AG04449 (cell line): ENCODE measurements at regions not wholly inside any gene's neighbourhood (a gene's known extent, or its start where the extent isn't known, plus 50 kb on each side); places are given as distances from the start of the nearest gene placed in this dataset.

Experiments
- CTCF ChIA-PET: fragments of 350-600 bp; formaldehyde crosslinking; extraction: SDS; loops from one replicate; lab custom pipeline; 2021; ENCODE audit warnings: antibody characterized with exemption; lab: Yijun Ruan, JAX
- POLR2A ChIA-PET: fragments of 400-600, 350-600 bp; formaldehyde crosslinking; extraction: SDS; loops from one replicate; lab custom pipeline; 2020; ENCODE audit warnings: antibody characterized with exemption, inconsistent platforms; lab: Yijun Ruan, JAX
- DNase-seq: peaks from one replicate; pipeline ENCODE4 v3.0.0-alpha.2; 2010; ENCODE audit warnings: low read depth, low spot score
- H3K4me3 ChIP-seq: 2 replicates; pipeline ENCODE4 v1.5.1; 2011; ENCODE audit warnings: low read depth, mild to moderate bottlenecking, control low read depth, low read length
- TF ChIP-seq, protein P1 (sequence below): IDR thresholded peaks from one replicate; pipeline ENCODE4 v1.5.1; 2011; ENCODE audit warnings: mild to moderate bottlenecking, moderate library complexity, low read length, control low read depth, inconsistent platforms; ENCODE audit not compliant: insufficient read depth; ENCODE audit errors: missing control alignments

DNA sequence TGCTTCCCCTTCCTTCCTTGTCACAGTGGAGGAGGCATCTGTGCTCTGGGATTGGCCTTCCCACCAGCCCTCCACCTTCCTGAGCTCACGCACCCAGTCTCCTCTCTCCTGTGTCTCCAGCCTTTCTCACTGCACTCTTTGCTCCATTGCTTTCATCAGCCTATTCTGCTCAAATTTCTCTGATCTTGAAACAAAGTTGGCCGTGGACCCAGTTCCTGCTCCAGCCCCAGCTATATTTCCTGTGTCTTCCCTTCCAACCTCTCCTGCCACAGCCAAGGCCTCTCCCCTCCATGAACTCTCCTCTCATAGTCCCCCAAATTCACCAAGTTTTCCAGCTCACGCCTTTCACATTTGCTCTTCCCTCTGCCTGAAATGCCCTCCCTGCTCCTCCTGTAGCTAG is 226.6 kb upstream of the AGAP1 start:
- no peak for DNase-seq
- CTCF ChIA-PET: no interaction called here
- TF ChIP-seq, protein P1, sequence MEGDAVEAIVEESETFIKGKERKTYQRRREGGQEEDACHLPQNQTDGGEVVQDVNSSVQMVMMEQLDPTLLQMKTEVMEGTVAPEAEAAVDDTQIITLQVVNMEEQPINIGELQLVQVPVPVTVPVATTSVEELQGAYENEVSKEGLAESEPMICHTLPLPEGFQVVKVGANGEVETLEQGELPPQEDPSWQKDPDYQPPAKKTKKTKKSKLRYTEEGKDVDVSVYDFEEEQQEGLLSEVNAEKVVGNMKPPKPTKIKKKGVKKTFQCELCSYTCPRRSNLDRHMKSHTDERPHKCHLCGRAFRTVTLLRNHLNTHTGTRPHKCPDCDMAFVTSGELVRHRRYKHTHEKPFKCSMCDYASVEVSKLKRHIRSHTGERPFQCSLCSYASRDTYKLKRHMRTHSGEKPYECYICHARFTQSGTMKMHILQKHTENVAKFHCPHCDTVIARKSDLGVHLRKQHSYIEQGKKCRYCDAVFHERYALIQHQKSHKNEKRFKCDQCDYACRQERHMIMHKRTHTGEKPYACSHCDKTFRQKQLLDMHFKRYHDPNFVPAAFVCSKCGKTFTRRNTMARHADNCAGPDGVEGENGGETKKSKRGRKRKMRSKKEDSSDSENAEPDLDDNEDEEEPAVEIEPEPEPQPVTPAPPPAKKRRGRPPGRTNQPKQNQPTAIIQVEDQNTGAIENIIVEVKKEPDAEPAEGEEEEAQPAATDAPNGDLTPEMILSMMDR: no peak
- H3K4me3 ChIP-seq: no peak overlapping the region
- POLR2A ChIA-PET: no interaction called here

DNA sequence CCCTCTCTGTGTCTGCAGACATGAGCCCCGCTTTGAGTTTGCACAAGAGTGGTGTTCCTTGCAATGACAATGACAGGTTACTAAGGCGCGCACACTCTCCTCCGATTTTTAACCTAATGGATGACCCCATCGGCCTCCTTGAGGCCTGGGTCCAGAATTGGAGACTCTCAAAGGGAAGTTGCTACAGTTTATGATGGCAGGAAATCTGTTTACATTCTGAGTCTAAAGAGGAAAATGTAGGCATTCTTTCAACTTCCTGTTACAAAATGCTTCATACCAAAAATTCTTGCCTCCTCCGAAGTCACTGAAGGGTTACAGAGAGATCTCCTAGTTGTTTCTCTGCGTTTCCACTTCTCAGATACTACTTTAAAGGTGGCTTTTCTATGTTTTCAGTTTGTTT is 225.3 kb upstream of the AGAP1 start:
- H3K4me3 ChIP-seq: no peak overlapping the region
- TF ChIP-seq, protein P1: no peak
- ChIA-PET POLR2A (no interaction called here), CTCF (no interaction called here)
- DNase-seq: peak; percentile 26

DNA sequence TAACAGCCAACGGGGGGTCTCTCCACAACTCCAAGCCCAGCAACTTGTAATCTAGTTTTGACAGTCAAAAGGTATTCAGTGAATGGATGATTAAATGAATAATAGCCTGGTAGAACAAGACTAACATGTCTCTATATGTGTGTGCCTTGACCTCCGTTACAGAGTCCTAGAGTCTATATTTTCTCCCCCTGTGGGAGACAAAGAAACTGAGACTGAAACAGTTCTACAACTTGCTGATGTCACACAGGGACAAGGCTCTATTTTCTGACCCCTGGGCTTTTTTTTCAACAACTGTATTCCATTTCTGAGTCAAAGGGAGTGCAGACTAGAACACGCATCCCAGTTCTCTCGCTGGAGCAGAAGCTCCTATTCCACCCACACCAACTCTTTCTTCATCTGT is 223.6 kb upstream of the AGAP1 start:
- TF ChIP-seq, protein P1: no peak
- DNase-seq: no peak
- H3K4me3 ChIP-seq: no peak overlapping the region
- CTCF ChIA-PET: no interaction called here
- POLR2A ChIA-PET: no interaction called here

DNA sequence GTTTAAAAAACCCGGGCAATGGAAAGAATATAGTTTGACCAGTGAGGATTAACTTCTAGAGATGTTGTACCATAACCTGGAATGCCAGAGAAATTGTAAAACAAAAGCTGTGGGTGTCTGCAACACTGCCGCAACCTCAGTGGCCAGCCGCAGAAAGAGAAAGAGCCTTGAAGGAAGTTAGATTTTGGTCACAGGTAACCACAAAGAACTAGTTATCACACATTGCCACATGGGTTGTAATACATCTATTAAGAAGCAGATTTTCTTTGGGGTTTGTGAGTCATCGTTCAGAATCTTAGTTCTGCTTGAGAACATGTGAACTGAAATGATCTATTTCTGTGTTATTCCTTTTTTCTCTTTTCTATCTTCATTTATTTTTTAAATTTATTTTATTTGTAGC is 222.9 kb upstream of the AGAP1 start:
- no peak overlapping the region for H3K4me3 ChIP-seq
- CTCF ChIA-PET: no interaction called here
- TF ChIP-seq, protein P1: no peak
- peak; percentile 23 for DNase-seq
- POLR2A ChIA-PET: no interaction called here

DNA sequence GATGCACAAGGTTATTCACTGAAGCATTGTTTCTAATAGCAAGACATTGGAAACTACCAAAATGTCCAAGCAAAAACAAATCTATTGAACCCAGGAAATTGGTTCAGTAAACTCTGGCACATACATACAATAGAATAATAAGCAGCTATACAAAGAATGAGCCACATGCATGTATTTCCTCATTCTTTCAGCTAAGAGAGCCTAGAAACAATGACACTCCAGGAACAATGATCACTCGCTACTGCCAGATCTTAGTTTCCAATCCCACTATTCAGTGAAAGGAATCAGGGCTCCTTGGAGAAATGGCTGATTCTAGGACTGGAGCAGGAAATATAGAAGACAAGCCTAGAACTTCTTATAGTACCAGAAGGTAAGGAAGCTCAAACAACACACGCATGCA is 221.9 kb upstream of the AGAP1 start:
- ChIA-PET POLR2A (no interaction called here), CTCF (no interaction called here)

DNA sequence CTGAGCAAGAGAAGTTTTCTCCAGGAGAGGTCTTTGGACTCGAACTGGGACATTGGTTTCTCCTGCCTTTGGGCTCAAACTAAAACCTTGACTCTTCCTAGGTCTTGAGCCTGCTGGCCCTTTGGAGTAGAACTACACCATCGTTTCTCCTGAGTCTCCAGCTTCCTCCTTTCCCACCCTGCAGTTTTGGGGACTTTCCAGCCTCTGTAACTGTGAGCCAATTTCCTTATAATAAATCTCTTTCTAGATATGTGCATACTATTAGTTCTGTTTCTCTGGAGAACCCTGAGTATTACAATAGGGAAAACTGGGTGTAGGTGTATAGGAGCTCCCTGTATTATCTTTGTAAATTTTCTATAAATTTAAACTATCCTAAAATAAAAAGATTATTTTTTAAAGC is 219.8 kb upstream of the AGAP1 start:
- TF ChIP-seq, protein P1: no peak
- H3K4me3 ChIP-seq: no peak overlapping the region
- POLR2A ChIA-PET: no interaction called here
- no peak for DNase-seq
- CTCF ChIA-PET: no interaction called here

More for the DNA sequence above, 221.9 kb upstream of the AGAP1 start:
- no peak for DNase-seq
- TF ChIP-seq, protein P1: no peak
- H3K4me3 ChIP-seq: no peak overlapping the region
